ENCODE measurements at regions not wholly inside any gene's neighbourhood (a gene's known extent, or its start where the extent isn't known, plus 50 kb on each side); places are given as distances from the start of the nearest gene placed in this dataset.
"Not testable (repeated sequence)": the region's sequence is repeated elsewhere in the genome, so short reads cannot be mapped to it uniquely, and the experiment has no call there.

DNA sequence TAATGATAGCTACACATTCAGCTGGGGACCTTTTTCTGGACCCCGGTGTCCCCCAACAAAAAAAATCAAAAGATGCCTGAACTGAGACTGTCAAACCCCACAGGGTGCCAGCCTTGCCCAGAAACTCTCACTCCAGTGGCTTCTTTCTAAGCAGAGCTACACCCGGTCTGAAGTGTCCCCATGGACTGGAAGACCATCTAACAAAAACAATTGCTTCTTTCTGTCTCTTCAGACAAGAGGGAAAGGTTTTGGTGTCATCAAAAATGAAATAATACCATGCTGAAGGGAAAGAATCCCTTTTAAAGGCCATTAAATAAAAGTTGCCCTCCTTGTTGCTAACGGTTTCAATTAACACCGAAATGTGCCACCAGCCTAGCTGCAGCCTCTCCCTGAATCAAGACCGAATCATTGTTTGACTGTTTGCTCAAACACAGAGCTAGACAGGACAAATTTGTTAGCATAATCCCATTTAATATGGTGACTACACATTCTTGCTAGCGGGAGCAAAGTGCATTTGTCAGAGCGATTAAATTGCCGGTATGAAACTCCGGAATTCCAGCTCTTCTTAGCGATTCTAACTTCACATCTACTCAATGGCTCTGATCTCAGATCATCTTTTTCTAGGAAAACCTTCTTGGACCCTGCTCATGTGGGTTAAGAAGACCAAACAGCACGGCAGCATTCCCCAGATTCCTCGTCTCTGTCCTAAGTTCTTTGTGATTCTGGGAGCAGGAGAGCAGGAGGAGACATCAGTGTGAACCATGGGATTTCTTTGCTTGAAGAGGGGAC is 397.5 kb upstream of the PRKCQ start:
- DNase-seq = no peak

DNA sequence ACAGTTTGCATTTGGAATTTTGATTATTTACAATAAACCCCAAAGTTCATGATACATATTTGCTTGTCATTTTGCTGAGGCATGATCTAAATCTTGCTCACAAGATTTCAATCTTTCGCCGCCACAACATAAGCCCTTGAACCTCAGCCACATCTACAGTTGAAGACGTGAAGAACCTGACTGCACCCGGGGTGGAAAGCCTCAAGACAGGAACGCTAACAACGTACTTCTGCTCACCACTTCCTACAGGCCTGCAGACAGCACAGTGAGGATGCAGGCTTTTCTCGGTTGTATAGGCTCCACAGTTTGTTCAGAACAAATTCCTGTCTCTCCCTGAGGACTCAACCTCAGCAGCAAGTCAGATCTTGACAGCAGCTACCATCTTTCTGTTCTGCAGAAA is 393.8 kb upstream of the PRKCQ start:
- DNase-seq = no peak

DNA sequence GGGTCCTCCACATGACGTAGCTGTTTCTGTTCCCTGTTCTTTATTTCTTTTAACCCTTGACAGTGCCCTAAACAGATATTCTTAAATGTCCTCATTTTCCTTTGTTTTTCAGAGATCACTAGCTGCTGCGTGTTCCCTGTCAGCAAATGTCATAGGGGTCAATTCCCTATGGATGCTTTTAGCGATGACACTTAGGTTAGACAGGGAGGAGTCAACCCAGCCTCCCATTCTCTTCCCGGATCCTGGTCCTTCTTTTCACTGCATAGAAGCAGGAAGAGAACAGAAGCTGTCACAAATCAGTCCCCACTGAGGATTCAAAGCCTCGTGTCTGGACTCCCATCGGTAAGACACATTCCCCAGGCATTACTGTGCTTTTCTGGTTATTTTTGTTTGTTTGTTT is 392.1 kb upstream of the PRKCQ start:
- DNase-seq = no peak

DNA sequence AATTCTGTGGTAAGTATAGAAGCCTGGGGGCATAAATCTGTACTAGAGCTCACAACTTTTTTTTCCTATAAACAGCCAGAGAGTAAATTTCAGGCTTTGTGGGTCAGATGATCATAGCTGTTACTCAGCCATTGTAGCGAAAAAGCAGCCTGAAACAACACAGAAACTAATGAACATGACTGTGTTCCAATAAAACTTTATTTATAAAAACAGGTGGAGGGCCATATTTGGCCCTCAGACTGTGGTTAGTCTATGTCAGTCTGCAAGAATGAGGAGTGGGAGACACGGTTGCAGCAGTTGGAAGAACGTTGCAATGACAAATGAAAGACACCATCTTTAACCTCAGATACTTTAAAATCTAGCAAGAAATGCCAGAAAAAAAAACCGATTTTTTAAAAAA is 389.6 kb upstream of the PRKCQ start:
- no peak for DNase-seq

DNA sequence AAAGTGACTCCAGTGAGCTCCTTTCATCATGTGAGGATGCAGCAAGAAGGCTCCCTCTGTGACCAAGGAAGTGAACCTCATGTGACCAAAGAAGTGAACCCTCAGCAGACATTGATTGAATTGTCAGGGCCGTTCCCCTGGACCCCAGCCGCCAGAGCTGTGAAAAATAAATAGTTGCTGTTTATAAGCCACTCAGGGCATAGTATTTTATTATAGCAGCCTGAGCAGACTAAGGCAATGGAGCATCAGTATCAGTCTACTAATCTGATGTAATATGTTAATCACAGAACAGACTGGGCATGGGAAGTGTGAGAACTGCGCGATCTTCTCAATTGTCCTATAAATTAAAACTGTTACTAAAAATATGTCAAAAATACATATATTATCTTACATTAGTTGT is 384.5 kb upstream of the PRKCQ start:
- no peak for DNase-seq

DNA sequence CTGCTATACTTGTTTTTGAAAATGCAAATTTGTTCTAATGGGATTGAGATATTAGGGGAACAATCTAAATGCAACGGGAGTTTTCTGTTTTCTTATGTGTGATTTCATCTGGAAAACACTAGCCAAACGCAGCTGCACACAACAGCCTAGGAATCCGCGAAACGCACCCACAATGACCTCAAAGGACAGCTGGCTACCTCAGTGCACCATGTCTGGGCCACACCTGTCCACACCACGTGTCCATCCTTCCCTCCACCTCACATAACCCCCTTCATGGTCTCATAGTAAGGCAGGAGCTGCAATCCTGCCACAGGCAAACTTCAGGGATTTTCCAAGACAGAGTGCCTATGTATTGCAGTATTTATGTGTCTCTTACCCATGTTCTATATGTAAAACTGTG is 382.5 kb upstream of the PRKCQ start:
- no peak for DNase-seq

DNA sequence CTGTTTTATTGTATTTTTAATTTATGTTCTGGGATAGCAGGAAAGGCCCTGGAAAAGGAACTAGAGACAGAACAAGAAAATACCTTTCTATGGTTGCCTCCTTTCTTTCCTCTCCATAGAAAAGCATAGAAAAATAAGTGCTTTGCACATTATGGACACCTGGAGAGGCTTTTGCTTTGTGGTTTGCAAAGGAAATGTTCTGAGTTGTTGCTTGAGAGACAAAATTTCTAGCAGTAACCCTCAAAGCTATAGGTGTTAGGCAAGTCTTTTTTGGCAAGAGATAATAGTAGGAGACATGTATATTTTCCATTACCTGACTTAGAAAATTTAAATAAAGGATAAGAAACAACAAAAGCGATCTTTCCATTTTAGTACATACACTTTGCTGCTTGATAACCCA is 378.6 kb upstream of the PRKCQ start:
- DNase-seq = no peak

DNA sequence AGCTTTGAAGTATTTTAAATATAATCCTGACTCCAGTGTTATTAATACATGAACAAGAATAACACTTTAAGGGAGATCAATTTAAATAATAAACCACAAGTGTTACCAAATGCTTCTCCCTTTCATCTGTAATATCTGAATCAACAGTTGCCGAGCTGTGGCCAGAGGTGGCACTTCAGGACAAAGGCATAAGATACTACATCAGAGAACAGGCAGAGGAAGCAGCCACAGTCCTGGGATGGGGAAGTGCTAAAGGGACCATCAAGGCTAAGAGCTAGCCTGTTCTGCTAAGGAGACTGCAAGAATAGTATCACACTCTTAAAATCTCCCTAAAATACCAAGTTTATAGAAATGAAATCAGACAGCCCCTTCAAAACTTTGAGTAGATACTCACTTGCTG is 378.2 kb upstream of the PRKCQ start:
- DNase-seq = no peak

DNA sequence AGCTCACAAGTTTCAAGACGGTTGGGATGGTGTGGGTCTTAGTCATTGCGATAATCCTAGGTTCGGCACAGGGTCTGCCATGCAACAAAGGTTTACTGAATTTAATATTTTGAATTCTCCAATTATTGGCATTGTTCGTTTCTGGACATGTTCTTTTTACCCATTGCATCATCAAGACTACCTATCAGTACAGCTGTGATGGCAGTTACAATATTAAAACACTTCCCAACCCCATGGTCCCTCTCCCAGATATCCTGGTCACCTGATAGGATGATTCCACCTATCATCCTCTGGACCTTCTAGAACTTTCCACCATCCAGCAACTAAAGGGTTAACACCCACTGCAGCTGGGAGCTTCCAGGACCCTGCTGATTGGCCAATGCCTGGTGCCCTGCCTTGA is 377.8 kb upstream of the PRKCQ start:
- no peak for DNase-seq

DNA sequence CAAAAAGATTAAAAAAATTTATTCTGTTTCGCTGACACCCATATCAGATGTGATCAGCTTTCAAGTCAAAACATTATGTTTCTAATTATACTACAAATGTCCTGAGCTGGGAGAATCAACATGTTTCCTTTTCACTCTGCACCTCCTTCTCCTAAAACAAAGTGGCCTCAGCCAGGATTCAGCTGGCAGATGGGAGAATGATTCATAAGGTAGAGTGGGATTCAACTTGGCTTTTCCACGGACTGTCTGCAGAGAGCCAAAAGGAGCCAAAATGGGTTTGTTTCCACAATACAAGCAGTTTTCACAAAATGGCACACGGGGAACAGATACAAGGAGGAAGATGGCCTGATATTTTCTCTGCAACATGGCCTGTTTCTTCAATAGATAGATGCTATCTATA is 376.5 kb upstream of the PRKCQ start:
- no peak for DNase-seq

DNA sequence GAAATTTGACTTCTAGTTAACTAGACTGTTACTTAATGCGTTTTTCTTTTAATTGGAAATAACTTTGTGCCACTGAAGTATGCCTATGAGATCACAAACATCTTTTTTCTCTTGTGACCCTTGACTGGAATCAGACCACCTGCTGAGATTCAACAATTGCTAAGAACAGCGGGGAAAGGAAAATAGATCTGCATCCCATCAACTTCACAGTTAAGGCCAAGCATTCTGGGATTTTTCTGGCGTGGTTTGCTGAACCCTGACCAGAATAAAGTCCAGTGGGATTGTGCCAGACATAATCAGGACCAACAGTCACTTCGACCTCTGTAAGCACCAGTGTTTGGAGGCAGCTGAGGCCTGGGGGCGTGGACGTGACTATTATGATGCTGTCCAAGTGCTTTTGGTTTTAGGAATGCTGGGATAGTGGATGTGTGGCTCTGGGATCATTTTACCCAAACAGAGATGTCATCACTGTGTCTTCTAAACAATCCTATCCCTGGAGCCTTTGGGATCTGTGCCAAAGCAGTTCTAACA is 373.3 kb upstream of the PRKCQ start:
- no peak for DNase-seq

DNA sequence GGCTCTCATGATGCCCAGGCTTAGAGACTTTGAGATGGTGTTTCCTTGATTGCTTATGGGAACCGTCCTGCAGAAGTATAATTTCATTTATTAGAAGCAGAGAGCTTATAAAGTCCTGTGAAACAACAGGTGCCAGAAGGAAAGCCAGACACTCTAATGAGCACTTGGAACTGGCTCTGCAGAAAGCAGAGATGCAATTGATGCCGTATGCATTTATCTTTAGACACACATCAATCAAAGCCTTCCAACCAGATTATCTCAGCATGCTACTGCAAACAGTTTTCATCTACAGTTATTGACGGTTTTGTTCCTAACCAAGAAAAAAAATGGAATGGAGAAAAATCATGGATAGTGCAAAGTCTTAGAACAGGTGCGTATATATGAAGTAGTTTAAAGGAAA is 371.7 kb upstream of the PRKCQ start:
- no peak for DNase-seq

DNA sequence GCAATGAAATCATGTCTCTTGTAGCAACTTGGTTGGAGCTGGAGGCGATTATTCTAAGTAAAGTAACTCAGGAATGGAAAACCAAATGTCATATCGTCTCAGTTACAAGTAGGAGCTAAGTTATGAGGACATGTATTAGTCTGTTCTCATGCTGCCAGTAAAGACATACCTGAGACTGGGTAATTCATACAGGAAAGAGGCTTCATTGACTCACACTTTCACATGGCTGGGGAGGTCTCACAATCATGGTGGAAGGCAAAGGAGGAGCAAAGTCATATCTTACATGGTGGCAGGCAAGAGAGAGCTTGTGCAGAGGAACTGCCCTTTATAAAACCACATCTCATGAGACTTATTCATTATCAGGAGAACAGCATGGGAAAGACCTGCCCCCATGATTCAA is 370.1 kb upstream of the PRKCQ start:
- DNase-seq = no peak

DNA sequence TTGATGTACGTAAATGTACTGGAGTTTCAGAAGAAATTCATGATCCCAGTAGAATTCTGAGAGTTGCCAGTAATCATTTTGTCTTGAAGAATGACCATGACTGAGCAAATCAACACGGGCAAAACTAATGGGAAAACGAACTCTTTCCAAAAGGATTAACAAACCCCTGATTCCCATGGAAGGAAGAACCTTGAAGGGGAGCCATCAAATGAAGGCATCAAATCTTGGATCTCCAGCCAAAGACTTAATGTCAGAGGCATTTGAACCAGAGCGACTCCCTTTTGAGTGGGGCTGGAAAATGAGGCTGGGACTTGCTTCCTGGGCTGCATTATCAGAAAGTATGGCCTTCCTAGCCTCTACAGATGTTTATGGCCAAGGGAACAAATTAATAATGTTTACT is 364.4 kb upstream of the PRKCQ start:
- no peak for DNase-seq

DNA sequence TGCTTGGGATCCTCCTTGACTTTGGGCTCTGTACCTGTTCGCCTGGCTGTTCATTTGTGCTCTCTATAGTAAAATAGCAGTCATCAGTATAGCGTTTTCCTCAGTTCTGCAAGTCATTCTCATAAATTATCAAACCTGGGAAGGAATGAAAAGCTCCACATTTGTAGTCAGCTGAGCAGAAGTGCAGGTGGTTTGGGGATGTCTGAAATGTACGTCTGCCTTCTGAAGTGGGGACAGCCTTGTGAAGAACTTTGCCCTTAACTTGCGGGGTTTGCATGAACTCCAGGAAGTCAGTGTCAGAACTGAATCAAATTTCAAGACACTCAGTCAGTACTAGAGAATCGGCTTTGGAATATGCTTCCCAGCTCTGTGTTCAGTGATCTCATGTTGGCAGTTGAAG is 358.3 kb upstream of the PRKCQ start:
- DNase-seq = no peak

DNA sequence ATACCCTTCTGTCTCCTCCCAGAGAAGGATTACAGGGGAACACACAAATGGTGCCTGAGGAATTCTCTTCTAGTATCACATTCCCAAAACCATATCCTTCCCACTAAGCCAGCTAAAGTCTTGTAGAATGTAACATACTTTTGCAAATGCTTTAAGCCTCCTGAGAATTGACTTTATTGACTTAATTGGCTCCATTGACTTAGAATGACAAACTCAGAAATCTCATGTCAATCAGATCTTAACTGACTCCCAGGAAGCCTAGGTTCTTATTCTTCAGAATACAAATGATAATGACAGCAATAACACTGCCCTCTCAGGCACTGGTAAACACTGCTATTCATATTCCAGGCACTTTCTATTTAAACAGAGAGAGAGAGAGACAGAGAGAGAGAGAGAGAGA is 356.9 kb upstream of the PRKCQ start:
- no peak for DNase-seq

DNA sequence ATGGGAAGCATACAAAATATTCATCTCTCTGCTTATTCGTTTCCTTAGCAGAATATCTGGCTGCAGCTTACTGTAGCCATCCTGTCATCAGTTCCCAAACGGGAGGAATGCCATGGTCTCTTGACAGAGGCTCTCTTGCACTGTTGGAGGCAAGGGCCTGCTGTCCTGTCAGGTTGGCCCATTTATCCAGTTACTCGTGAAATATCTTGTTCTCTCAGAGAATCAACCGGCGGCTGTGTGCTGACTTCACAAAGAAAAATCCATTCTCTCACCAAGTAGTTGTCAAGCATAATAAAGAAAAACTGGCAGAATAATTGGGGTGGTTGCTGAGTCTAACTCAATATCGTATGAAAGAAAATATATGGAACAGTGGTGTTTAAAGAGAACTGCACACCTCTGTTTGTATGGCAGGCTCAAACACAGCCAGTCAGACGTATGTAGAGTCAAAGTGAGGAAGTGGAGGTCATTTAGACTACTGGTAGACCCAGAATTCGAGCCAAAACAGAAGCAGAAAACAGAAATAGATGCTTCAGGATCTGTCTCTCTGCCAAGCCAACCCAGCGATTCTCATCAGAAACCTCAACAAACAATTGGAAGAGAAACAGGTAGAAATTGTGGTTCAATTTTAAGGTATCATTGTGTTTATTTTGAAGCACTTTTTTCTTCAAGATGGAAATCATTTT is 349.2 kb upstream of the PRKCQ start:
- no peak for DNase-seq

DNA sequence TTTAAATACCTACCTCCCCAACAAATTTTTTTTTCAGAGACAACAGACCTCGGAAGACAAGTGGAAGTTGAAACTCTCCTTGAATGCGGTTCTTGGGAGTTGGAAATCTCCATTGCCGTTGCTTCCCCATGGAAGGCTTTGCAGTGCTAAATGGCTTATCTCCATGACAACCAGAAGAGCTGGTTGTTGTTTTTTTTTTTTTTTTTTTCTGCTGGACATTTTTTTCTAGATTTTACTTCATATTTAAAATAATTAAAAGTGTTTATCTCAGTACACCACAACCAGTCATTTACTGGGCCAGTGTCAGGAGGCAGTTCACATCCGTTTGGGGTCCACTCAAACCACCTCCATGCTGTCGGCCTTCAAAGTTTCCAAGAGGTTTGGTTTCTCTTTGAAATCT is 348.5 kb upstream of the PRKCQ start:
- DNase-seq = no peak

DNA sequence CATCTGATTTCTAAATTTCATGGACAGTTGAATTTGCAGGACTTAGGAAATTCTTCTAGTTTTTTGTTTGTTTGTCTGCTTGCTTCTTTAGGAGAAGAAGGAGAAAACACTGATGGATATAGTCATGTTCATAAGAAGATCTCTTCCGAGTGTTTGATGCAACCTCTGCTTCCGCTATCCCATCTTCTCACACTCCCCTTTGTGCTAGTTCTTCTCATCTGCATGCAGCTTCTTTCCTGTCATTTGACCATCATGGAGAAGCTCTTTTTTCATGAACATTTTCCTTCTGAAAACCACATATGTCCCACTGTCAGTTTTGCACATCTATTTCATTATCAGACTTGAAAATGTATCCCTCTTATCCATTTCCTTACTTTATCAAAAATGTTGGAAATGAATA is 346.9 kb upstream of the PRKCQ start:
- no peak for DNase-seq

DNA sequence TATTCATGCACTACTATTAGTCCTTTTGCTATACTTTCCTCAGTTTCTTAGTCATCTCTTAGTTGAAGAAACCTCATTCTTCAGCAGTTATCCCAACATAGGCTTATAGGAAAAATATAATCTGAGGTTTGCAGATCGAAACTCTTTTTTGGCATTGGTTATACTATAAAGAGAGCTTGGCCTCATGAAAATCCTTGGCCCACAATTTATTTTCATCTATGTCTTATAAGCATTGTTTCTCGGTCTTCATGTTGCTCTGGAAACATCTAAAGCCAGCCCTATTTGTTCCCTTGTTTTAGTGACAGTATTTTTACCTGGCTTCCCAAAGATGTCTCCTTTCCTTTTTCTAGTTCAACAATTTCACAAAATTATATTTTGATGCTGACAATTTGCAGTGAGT is 345.1 kb upstream of the PRKCQ start:
- DNase-seq = no peak

DNA sequence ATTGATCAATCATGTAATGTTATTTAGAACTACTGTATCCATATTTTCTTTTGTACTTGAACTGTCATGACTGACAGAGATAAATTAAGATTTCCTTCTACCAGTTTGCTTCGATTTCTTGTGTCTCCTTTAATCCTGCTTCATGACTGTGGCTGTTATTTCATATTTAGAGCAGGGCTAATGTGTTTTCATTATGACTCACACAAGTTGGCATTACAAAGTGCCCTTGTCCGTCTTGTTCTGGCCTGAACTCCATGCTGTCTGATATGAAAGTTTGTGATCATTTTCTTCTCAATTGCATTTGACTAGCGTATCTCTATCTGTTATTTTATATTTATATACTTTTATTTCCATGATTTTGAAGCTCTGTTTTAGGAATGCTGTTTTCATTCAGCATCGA is 344.1 kb upstream of the PRKCQ start:
- DNase-seq = no peak

DNA sequence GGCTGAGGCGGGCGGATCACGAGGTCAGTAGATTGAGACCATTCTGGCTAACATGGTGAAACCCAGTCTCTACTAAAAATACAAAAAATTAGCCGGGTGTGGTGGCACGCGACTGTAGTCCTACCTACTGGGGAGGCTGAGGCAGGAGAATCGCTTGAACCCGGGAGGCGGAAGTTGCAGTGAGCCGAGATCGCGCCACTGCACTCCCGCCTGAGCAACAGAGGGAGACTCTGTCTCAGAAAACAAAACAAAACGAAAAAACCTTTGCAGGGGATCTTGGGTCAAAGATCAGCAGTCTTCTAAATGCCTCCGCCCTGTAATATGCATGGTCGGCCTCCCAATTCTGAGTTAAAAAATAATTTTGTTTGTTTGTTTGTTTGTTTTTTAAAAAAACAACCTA is 340.9 kb upstream of the PRKCQ start:
- not testable (repeated sequence) for DNase-seq

DNA sequence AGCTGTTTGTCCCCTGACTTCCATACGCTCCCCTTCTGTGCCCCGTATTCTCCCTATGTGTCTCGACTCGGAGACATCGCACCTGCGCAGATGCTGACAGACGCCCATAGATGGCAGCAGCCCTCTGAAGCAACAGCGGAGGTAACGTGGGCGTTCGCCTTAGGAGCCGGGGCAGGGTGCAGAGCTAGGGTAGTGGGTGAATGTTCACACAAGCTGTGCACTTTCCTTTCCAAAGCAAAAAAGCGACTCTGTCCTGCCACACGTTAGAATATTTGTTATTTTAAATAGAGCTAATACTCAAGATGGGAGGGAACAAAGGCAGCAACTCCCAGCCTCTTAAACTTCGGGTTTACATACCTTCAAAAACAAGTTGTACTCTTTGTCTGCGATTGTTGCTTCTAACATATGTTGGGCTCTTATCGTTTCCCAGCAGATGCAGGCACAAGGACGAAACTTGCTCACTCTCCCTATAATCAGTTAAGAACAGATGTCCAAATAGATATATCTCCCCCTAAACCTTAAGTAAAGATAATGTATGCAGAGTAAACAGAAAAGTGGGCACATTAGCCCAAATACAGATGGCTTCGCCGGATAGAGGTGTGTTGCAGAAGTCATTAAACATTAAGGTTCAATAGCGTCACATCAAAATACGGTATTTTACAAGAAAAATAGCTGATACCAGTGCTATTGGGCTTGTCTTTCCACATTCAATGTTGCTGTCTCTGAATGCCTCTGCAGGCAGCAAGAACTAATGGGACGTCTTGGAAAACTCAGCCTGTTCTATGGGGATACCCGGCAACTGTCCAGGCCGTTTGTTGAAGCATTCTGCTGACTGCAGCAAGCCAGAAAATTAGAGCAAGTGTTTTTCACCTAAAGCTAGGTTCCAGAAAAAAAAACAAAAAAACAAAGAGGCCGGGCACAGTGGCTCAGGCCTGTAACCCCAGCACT is 340.3 kb upstream of the PRKCQ start:
- no peak for DNase-seq

DNA sequence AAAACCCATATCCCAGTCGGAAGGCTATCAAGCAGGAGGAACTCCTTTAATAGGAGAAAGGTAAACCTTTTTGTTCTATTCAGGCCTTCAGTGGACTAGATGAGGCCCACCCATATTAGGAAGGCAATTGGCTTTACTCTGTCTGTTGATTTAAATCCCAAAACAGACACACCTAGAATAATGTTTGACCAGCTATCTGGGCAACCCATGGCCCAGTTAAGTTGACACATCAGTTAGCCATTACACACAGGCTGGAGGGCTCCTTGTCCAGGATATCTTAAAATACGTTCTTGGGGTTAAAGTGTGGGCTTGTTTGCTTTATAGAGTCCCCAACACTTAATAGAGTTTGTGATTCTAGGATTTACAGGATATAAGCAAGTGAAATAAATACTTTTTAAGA is 339.0 kb upstream of the PRKCQ start:
- no peak for DNase-seq

Data from T1000 (cell line).